Thyroid gland (tissue), 4 donors: ENCODE measurements at regions not wholly inside any gene's neighbourhood (a gene's known extent, or its start where the extent isn't known, plus 50 kb on each side); places are given as distances from the start of the nearest gene placed in this dataset.

Source experiments
- POLR2A ChIP-seq, 2 donors: fragments of 450-650 bp; IDR thresholded peaks; one replicate each; pipeline ENCODE4 v1.6.1; 2017; ENCODE audit warnings: antibody characterized with exemption in 2 of 2, mild to moderate bottlenecking in 2 of 2, moderate library complexity in 1 of 2
- TF ChIP-seq, protein P1 (sequence below), 6 experiments: fragments of 200-600 bp in 3 of 6; fragments of 450-650 bp in 3 of 6; sonication (generic) in 3 of 6; IDR thresholded peaks; one replicate each; pipeline ENCODE4 v1.5.1; 2016 to 2019; ENCODE audit warnings: antibody characterized with exemption in 6 of 6, mild to moderate bottlenecking in 2 of 6, inconsistent platforms in 1 of 6, moderate library complexity in 1 of 6

GRCh38 chr9:81047280-81047679, 642.1 kb downstream of the TLE1 start:
- TF ChIP-seq, protein P1, sequence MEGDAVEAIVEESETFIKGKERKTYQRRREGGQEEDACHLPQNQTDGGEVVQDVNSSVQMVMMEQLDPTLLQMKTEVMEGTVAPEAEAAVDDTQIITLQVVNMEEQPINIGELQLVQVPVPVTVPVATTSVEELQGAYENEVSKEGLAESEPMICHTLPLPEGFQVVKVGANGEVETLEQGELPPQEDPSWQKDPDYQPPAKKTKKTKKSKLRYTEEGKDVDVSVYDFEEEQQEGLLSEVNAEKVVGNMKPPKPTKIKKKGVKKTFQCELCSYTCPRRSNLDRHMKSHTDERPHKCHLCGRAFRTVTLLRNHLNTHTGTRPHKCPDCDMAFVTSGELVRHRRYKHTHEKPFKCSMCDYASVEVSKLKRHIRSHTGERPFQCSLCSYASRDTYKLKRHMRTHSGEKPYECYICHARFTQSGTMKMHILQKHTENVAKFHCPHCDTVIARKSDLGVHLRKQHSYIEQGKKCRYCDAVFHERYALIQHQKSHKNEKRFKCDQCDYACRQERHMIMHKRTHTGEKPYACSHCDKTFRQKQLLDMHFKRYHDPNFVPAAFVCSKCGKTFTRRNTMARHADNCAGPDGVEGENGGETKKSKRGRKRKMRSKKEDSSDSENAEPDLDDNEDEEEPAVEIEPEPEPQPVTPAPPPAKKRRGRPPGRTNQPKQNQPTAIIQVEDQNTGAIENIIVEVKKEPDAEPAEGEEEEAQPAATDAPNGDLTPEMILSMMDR (IDR thresholded peaks at IDR 0.05) = no peak
- TF ChIP-seq POLR2A (IDR thresholded peaks at IDR 0.05) = no peak
